ENCODE measurements at regions not wholly inside any gene's neighbourhood (a gene's known extent, or its start where the extent isn't known, plus 50 kb on each side); places are given as distances from the start of the nearest gene placed in this dataset.

DNA sequence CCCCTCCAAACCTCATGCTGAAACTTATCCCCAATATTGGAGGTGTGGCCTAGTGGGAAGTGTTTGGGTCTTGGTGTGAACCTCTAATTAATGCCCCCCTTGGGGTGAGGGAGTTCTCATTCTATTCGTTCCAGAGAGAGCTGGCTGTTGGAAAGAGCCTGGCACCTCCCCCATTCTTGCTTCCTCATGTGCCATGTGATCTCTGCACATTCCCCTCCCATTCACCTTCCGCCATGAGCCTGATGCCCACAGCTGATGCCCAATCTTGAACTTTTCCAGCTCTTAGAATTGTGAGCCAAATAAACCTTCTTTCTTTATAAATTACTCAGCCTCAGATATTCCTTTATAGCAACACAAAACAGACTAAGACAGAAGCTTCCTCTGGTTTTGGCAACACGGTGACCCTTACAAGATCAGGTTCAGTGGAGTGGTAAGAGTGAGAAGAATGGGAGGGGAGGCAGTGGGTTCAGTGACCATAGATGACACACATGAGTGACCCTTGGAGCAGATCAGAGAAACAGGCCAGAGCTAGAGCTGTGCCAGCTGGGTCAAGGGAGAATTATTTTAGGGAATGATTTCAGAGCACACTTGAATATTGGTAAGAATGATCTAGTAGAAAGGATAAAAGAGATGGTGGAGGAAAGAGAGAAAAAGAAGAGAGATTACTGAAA is 176.4 kb downstream of the LY86 start:
- no peak for TF ChIP-seq TAF1 (IDR thresholded peaks at IDR 0.05; ENCODE audit: borderline replicate concordance, low read depth, low read length)
- TF ChIP-seq POLR2A (IDR thresholded peaks at IDR 0.05; ENCODE audit: low read depth, low read length): no peak
- TF ChIP-seq POLR2AphosphoS5 (IDR thresholded peaks at IDR 0.05; ENCODE audit: low read depth, low read length): no peak

Measured in GM12892 (cell line).